GM18505 (cell line): ENCODE measurements at regions not wholly inside any gene's neighbourhood (a gene's known extent, or its start where the extent isn't known, plus 50 kb on each side); places are given as distances from the start of the nearest gene placed in this dataset.

Experiments used
- ATAC-seq: cut with Tn5 transposase; IDR thresholded peaks from one replicate; pipeline ENCODE4 v1.9.1; 2021; ENCODE audit not compliant: unreplicated experiment
- POLR2A ChIP-seq: IDR thresholded peaks from 4 replicates; pipeline ENCODE4 v1.6.1; 2011; ENCODE audit warnings: borderline replicate concordance; ENCODE audit not compliant: insufficient read depth, insufficient read length; ENCODE audit errors: extremely low read depth

GRCh38 chr7:25402532-25402931 lies 174.2 kb upstream of the NPVF start:
- no peak for TF ChIP-seq POLR2A
- ATAC-seq: no peak

- no peak for ATAC-seq
- TF ChIP-seq POLR2A: no peak
Measured at GRCh38 chr7:25405736-25406135, 177.4 kb upstream of the NPVF start.

- TF ChIP-seq POLR2A: no peak
- no peak for ATAC-seq
Measured at GRCh38 chr7:25407053-25407452, 178.8 kb upstream of the NPVF start.

GRCh38 chr7:25408012-25408687 lies 179.9 kb upstream of the NPVF start:
- ATAC-seq: no peak
- TF ChIP-seq POLR2A: no peak

- no peak for TF ChIP-seq POLR2A
Measured at GRCh38 chr7:25408876-25409275, 180.6 kb upstream of the NPVF start.

GRCh38 chr7:25409897-25410636 lies 181.8 kb upstream of the NPVF start:
- no peak for TF ChIP-seq POLR2A
- ATAC-seq: no peak

More at GRCh38 chr7:25408876-25409275, 180.6 kb upstream of the NPVF start:
- no peak for ATAC-seq

- no peak for TF ChIP-seq POLR2A
- ATAC-seq: no peak
Measured at GRCh38 chr7:25420771-25421170, 192.5 kb upstream of the NPVF start.

GRCh38 chr7:25424113-25424512 lies 195.8 kb upstream of the NPVF start:
- no peak for ATAC-seq

GRCh38 chr7:25424855-25425254 lies 196.6 kb upstream of the NPVF start:
- no peak for TF ChIP-seq POLR2A
- ATAC-seq: no peak

More at GRCh38 chr7:25424113-25424512, 195.8 kb upstream of the NPVF start:
- no peak for TF ChIP-seq POLR2A

- ATAC-seq: no peak
- no peak for TF ChIP-seq POLR2A
Measured at GRCh38 chr7:25427721-25428120, 199.4 kb upstream of the NPVF start.

GRCh38 chr7:25429731-25430130 lies 201.4 kb upstream of the NPVF start:
- no peak for ATAC-seq
- TF ChIP-seq POLR2A: no peak

- ATAC-seq: no peak
Measured at GRCh38 chr7:25430200-25430931, 202.1 kb upstream of the NPVF start.

GRCh38 chr7:25431956-25432450 lies 203.7 kb upstream of the NPVF start:
- no peak for ATAC-seq
- no peak for TF ChIP-seq POLR2A

More at GRCh38 chr7:25430200-25430931, 202.1 kb upstream of the NPVF start:
- TF ChIP-seq POLR2A: no peak
